ENCODE measurements at regions not wholly inside any gene's neighbourhood (a gene's known extent, or its start where the extent isn't known, plus 50 kb on each side); places are given as distances from the start of the nearest gene placed in this dataset.
A peak's percentile ranks its signal among the peaks of the same experiment; 100 is the strongest.

DNA sequence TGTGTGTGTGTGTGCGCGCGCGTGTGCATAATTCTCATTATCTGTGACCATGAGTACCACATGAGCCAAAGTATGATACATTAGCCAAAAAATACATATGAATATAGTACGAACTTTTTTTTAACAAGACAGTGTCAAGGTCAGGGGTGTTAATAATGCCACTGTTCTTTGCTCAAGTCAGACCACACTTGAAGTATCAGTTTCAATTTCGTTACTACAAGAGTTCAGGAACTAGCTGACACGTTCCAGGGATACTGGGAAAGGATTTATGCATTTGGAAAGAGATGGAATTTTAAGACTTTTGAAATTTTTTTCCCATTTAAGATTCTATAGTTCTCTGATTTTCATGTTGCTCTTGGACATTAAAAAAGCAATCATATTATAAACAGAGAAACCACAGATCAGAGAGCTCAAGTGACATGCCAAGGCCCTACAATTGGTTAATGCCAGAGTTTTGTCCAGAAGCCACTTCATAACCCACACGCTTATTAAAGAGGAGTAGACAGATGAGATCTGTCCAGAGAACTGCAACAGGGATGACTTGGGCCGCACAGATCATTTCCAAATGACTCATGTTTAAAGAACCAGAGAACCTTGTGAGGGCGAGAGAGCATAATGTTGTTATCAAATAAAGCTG is 718.8 kb upstream of the SGCG start:
- no peak for DNase-seq

GRCh38 chr13:22463089-22463488 is 717.7 kb upstream of the SGCG start:
- DNase-seq: no peak

DNA sequence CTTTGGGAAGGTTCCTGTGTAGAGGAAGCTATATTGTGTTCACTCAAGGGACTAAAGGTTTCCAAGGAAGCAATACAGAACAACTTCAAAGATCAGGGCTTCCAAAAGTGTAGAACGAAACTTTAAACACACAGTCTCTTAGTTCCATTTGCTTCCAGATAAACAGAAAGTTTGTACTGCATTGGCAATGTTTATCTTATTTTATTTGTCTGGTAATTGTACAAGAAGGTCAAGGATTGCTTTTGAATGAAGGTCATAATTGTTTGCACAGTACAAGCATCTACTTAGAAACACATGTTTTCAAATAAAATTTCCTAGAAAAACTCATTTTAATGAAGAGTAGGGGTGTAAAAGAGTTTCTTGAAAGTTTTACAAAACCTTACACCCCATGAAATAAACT is 712.7 kb upstream of the SGCG start:
- no peak for DNase-seq

DNA sequence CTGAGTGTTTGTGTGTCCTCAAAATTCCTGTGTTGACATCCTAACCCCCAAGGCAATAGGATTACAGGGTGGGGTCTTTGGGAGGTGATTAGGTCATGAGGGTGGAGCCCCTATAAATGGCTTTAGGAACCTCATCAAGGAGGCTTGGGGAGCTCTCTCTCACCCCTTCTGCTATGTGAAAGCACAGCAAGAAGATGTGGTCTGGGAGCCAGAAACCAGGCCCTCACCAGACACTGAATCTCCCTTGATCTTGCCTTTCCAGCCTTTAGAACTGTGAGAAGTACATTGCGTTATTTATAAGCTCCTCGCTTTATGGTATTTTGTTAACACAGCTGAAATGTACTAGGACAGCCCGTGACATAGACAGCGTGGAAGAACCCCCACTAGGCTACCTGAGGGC is 712.0 kb upstream of the SGCG start:
- no peak for DNase-seq

GRCh38 chr13:22469452-22469851 is 711.3 kb upstream of the SGCG start:
- no peak for DNase-seq

GRCh38 chr13:22470075-22470474 is 710.7 kb upstream of the SGCG start:
- no peak for DNase-seq

DNA sequence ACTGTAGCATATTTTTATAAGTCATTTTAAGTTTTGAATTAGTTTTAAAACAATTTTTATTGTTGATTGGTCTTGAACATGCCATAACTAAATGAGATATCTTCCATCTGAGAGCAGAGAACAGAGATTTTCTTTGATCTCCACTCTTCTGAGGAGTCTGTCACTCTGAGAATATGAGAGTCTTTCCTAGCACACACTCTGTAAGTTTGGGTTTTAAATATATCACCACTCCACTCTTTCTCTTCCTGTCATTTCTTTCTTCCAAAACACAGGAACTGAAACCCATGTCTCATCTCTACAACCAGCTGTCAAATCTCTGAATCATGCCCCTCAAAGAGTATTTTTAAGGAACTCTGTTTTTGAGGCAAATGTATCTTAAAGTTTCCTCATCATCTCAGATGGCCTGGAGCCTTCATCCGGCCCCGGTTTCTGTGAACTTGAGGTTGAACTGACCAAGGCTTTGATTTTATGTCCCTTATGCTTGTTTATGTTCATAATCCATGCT is 698.2 kb upstream of the SGCG start:
- no peak for DNase-seq

GRCh38 chr13:22483276-22483675 is 697.5 kb upstream of the SGCG start:
- no peak for DNase-seq

- DNase-seq: no peak
These were observed 694.3 kb upstream of the SGCG start for GRCh38 chr13:22486490-22486889.

- DNase-seq: no peak
These were observed 692.8 kb upstream of the SGCG start for GRCh38 chr13:22487932-22488331.

DNA sequence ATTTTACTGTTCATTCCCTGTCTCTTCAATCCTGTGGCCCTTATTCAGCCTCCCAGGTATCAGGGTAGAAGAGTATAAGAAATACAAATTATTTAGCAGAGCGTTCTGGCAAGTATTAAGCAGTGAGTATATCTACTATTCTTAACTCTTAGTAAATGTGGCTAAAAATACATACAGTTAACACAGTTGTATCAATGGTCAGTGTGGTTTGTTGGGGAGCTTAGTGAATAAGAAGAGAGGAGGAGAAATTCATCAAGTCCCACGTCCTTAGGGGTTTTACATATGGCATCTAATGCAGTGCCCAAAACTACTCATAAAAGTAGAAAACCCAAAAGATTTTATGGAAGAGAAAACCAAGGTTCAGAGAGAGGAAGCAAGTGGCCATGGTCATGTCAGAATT is 691.0 kb upstream of the SGCG start:
- no peak for DNase-seq

GRCh38 chr13:22495819-22496218 is 685.0 kb upstream of the SGCG start:
- no peak for DNase-seq

GRCh38 chr13:22496803-22497508 is 683.8 kb upstream of the SGCG start:
- no peak for DNase-seq

- DNase-seq: no peak
These were observed 682.6 kb upstream of the SGCG start for GRCh38 chr13:22497991-22498780.

DNA sequence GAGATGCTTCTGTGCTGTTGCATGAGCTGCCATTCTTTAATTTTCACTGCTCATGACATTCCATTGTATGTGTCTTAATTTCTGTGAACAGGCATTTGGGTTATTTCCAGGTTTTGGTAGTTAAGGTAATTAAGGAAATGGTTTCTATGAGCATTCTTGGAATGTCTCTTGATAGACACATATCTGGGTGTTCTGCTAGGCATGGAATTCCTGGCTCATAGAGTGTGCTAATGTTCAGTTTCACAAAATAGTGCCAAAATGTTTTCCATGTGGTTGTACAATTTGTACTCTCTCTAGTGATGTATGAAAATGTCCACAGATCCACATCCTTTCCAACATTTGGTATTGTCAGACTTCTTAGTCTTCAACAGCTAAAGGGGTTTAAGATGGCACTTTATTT is 680.9 kb upstream of the SGCG start:
- no peak for DNase-seq

- no peak for DNase-seq
These were observed 675.3 kb upstream of the SGCG start for GRCh38 chr13:22505489-22505888.

- no peak for DNase-seq
These were observed 674.6 kb upstream of the SGCG start for GRCh38 chr13:22506096-22506691.

DNA sequence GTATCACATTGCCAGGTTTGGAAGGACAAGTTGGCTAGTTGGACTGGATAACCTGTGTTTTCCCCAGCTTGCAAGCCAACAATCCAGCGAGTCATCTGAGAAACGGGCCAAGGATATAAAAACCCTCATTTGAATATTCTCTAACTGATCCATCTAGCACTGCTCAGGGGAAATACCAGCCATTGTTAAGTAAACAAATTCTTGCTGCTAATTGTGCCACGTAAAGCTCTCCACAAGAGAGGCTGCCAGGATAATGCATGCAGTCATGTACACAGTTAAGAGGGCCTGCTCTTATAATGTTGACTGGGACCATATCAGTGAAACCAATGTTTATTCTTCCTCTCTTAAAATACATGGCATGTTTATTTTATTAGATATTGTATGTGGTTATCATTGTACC is 663.2 kb upstream of the SGCG start:
- peak; percentile 3 for DNase-seq

GRCh38 chr13:22536851-22537250 is 643.9 kb upstream of the SGCG start:
- no peak for DNase-seq

- DNase-seq: no peak
These were observed 642.4 kb upstream of the SGCG start for GRCh38 chr13:22538400-22538799.

- DNase-seq: no peak
These were observed 631.7 kb upstream of the SGCG start for GRCh38 chr13:22549126-22549525.

- DNase-seq: peak; percentile 17
These were observed 619.2 kb upstream of the SGCG start for GRCh38 chr13:22561581-22561980.

DNA sequence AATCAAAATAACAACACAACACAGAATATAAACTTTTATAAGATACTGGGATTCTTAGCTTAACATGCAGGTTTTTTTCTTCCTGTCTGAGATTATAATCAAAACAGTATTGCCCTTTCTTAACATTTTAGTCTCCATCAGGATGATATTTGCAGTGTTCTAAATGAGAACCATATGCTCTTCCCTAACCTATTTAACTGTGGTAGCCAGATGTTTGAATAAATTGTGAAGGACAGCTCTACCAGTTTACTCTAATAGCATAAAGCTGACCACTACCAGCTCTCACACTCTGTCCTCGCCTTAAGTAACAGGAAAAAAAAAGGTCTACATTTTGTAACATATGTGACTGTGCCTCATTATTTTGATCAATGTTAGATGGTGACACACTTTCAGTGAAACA is 618.7 kb upstream of the SGCG start:
- no peak for DNase-seq

GRCh38 chr13:22563272-22563671 is 617.5 kb upstream of the SGCG start:
- no peak for DNase-seq
